H9 (cell line): ENCODE measurements at regions not wholly inside any gene's neighbourhood (a gene's known extent, or its start where the extent isn't known, plus 50 kb on each side); places are given as distances from the start of the nearest gene placed in this dataset.

Source experiments
- DNase-seq: peaks from one replicate; pipeline ENCODE4 v3.0.0-alpha.2; 2017
- H2AFZ ChIP-seq: one replicate; pipeline ENCODE4 v1.6.1; 2013; ENCODE audit warnings: mild to moderate bottlenecking, low read length, control low read depth, moderate library complexity
- H2AK5ac ChIP-seq: 2 replicates; pipeline ENCODE4 v1.6.1; 2013; ENCODE audit warnings: low read length, control low read depth, mixed read lengths; ENCODE audit not compliant: insufficient read length
- H2BK120ac ChIP-seq: one replicate; pipeline ENCODE4 v1.6.1; 2013; ENCODE audit warnings: low read depth, mild to moderate bottlenecking, low read length, control low read depth, inconsistent platforms; ENCODE audit not compliant: poor library complexity, severe bottlenecking
- H2BK12ac ChIP-seq: 2 replicates; pipeline ENCODE4 v1.6.1; 2013; ENCODE audit warnings: low read length, control low read depth, mixed read lengths, low read depth; ENCODE audit not compliant: insufficient read length
- H2BK15ac ChIP-seq: 2 replicates; pipeline ENCODE4 v1.6.1; 2013; ENCODE audit warnings: low read depth, low read length, control low read depth
- H2BK20ac ChIP-seq: one replicate; pipeline ENCODE4 v1.6.1; 2013; ENCODE audit warnings: low read depth, mild to moderate bottlenecking, low read length, control low read depth, inconsistent platforms; ENCODE audit not compliant: poor library complexity, severe bottlenecking
- H2BK5ac ChIP-seq: 2 replicates; pipeline ENCODE4 v1.6.1; 2013; ENCODE audit warnings: low read length, control low read depth, mixed read lengths; ENCODE audit not compliant: insufficient read length
- H3K14ac ChIP-seq: 2 replicates; pipeline ENCODE4 v1.6.1; 2013; ENCODE audit warnings: low read length, control low read depth; ENCODE audit not compliant: insufficient read depth
- H3K18ac ChIP-seq: 2 replicates; pipeline ENCODE4 v1.6.1; 2013; ENCODE audit warnings: low read depth, mild to moderate bottlenecking, mixed read lengths, low read length, control low read depth; ENCODE audit not compliant: insufficient read length
- H3K23ac ChIP-seq: 2 replicates; pipeline ENCODE4 v1.6.1; 2013; ENCODE audit warnings: low read length, control low read depth, mixed read lengths, low read depth; ENCODE audit not compliant: insufficient read length
- H3K23me2 ChIP-seq: 2 replicates; pipeline ENCODE4 v1.6.1; 2013; ENCODE audit warnings: low read depth, mild to moderate bottlenecking, mixed read lengths, low read length, control low read depth; ENCODE audit not compliant: insufficient read length, poor library complexity, severe bottlenecking
- H3K27ac ChIP-seq: 2 replicates; pipeline ENCODE4 v1.5.1; 2013; ENCODE audit warnings: low read length, control low read depth, mixed read lengths, low read depth; ENCODE audit not compliant: insufficient read length
- H3K27me3 ChIP-seq: 2 replicates; pipeline ENCODE4 v1.6.1; 2013; ENCODE audit warnings: low read length, control low read depth, inconsistent platforms; ENCODE audit not compliant: insufficient read depth
- H3K4ac ChIP-seq: 2 replicates; pipeline ENCODE4 v1.6.1; 2013; ENCODE audit warnings: low read depth, mild to moderate bottlenecking, control low read depth, inconsistent platforms, low read length, moderate library complexity
- H3K4me1 ChIP-seq: 2 replicates; pipeline ENCODE4 v1.6.1; 2013; ENCODE audit warnings: low read length, control low read depth, inconsistent platforms; ENCODE audit not compliant: insufficient read depth
- H3K4me2 ChIP-seq: 2 replicates; pipeline ENCODE4 v1.6.1; 2013; ENCODE audit warnings: low read length, control low read depth, mixed read lengths; ENCODE audit not compliant: insufficient read length, insufficient read depth
- H3K56ac ChIP-seq: 2 replicates; pipeline ENCODE4 v1.6.1; 2013; ENCODE audit warnings: low read depth, mild to moderate bottlenecking, mixed read lengths, low read length, control low read depth; ENCODE audit not compliant: insufficient read length
- H3K79me1 ChIP-seq: 2 replicates; pipeline ENCODE4 v1.6.1; 2013; ENCODE audit warnings: low read depth, mild to moderate bottlenecking, moderate library complexity, low read length, control low read depth, inconsistent platforms; ENCODE audit not compliant: insufficient read depth, poor library complexity, severe bottlenecking
- H3K79me2 ChIP-seq: 2 replicates; pipeline ENCODE4 v1.6.1; 2013; ENCODE audit warnings: low read length, control low read depth, inconsistent platforms; ENCODE audit not compliant: insufficient read depth
- H3K9ac ChIP-seq: 2 replicates; pipeline ENCODE4 v1.6.1; 2013; ENCODE audit warnings: low read length, control low read depth, mixed read lengths; ENCODE audit not compliant: insufficient read length; ENCODE audit errors: extremely low read depth
- H3K9me3 ChIP-seq: one replicate; pipeline ENCODE4 v1.6.1; 2013; ENCODE audit warnings: low read depth, low read length, inconsistent platforms; ENCODE audit not compliant: control insufficient read depth
- H3T11ph ChIP-seq: one replicate; pipeline ENCODE4 v1.6.1; 2013; ENCODE audit warnings: mild to moderate bottlenecking, low read length, control low read depth, inconsistent platforms
- H4K20me1 ChIP-seq: one replicate; pipeline ENCODE4 v1.6.1; 2013; ENCODE audit not compliant: control insufficient read depth, insufficient read length, insufficient read depth
- H4K5ac ChIP-seq: 2 replicates; pipeline ENCODE4 v1.6.1; 2013; ENCODE audit warnings: low read depth, mild to moderate bottlenecking, mixed read lengths, low read length, control low read depth; ENCODE audit not compliant: insufficient read length
- H4K8ac ChIP-seq: replicated peaks from 2 replicates; pipeline ENCODE4 v1.6.1; 2013; ENCODE audit warnings: low read length, control low read depth, mixed read lengths, low read depth; ENCODE audit not compliant: insufficient read length
- H4K91ac ChIP-seq: 2 replicates; pipeline ENCODE4 v1.6.1; 2013; ENCODE audit warnings: low read depth, mild to moderate bottlenecking, moderate library complexity, mixed read lengths, low read length, control low read depth; ENCODE audit not compliant: insufficient read length
- H3K27ac Mint-ChIP-seq, 3 experiments: 2 replicates in 2 of 3; 3 replicates in 1 of 3; pipeline ENCODE4 v1.8.0; 2020 to 2021; ENCODE audit warnings: mixed read lengths in 3 of 3, mild to moderate bottlenecking in 1 of 3, moderate library complexity in 1 of 3
- H3K27me3 Mint-ChIP-seq: 2 replicates; pipeline ENCODE4 v1.8.0; 2021; ENCODE audit warnings: low read depth, mild to moderate bottlenecking, moderate library complexity, mixed read lengths
- H3K36me3 Mint-ChIP-seq, 3 experiments: 2 replicates in 2 of 3; 3 replicates in 1 of 3; pipeline ENCODE4 v1.8.0; 2020 to 2021; ENCODE audit warnings: low read depth in 3 of 3, mixed read lengths in 3 of 3; ENCODE audit not compliant: insufficient read depth in 1 of 3
- H3K4me1 Mint-ChIP-seq, 2 experiments: 2 replicates each; pipeline ENCODE4 v1.8.0; 2020; ENCODE audit warnings: mixed read lengths in 2 of 2
- H3K4me3 Mint-ChIP-seq, 2 experiments: 2 replicates in 1 of 2; 3 replicates in 1 of 2; pipeline ENCODE4 v1.8.0; 2020 to 2021; ENCODE audit warnings: mild to moderate bottlenecking in 2 of 2, mixed read lengths in 2 of 2, moderate library complexity in 1 of 2
- H3K9me3 Mint-ChIP-seq, 2 experiments: 2 replicates in 1 of 2; 3 replicates in 1 of 2; pipeline ENCODE4 v1.8.0; 2020; ENCODE audit warnings: mild to moderate bottlenecking in 2 of 2, mixed read lengths in 2 of 2, moderate library complexity in 1 of 2
- WGBS: extraction: QIAGEN DNeasy Blood & Tissue Kit; methylation state at CpG from one replicate; pipeline ENCODE4 v1.1.7; 2013; ENCODE audit warnings: missing lambda C conversion rate, low lambda C conversion rate, mixed read lengths; ENCODE audit not compliant: insufficient read length; ENCODE audit errors: extremely low coverage; 5-methylcytosine and 5-hydroxymethylcytosine counted together
- TF ChIP-seq, protein P1 (sequence below): fragments of 200-600 bp; sonication (generic); conservative IDR thresholded peaks from 3 replicates; pipeline ENCODE4 v1.8.0; 2021; ENCODE audit warnings: antibody characterized with exemption, mild to moderate bottlenecking

GRCh38 chr2:58608146-58608545 lies 367.0 kb upstream of the FANCL start:
- no peak overlapping the region for H3T11ph ChIP-seq
- no peaks in the 10 kb centered on the region for H4K20me1 ChIP-seq
- no peaks in the 10 kb centered on the region for H3K4me1 ChIP-seq
- no peak overlapping the region for H3K18ac ChIP-seq
- no peaks in the 10 kb centered on the region for H3K23me2 ChIP-seq
- H3K4me3 Mint-ChIP-seq = no peak overlapping the region
- H2BK15ac ChIP-seq = no peak overlapping the region
- no peak for DNase-seq
- no peak overlapping the region for H3K23ac ChIP-seq
- H3K79me1 ChIP-seq = no peaks in the 10 kb centered on the region
- H3K9me3 Mint-ChIP-seq = no peaks in the 10 kb centered on the region
- no peak overlapping the region for H3K56ac ChIP-seq
- H3K27ac Mint-ChIP-seq = no peak overlapping the region
- no peaks in the 10 kb centered on the region for H3K79me2 ChIP-seq
- no peak overlapping the region for H3K4ac ChIP-seq
- H3K27me3 ChIP-seq = no peaks in the 10 kb centered on the region
- H3K9ac ChIP-seq = no peak overlapping the region
- H2BK20ac ChIP-seq = no peak overlapping the region
- WGBS = no CpG with 5 or more reads among the region's 1 CpG
- no peak overlapping the region for H2BK5ac ChIP-seq
- no peak overlapping the region for H4K91ac ChIP-seq
- no peak overlapping the region for H3K14ac ChIP-seq
- no peak overlapping the region for H4K8ac ChIP-seq
- H2AK5ac ChIP-seq = no peak overlapping the region
- no peaks in the 10 kb centered on the region for H3K27me3 Mint-ChIP-seq
- H3K4me1 Mint-ChIP-seq = peaks cover 8 to 9% of the 10 kb centered on the region in 2 experiments
- H3K36me3 Mint-ChIP-seq = no peaks in the 10 kb centered on the region
- no peak overlapping the region for H4K5ac ChIP-seq
- H2BK12ac ChIP-seq = no peak overlapping the region
- H2AFZ ChIP-seq = no peak overlapping the region
- no peak overlapping the region for H3K4me2 ChIP-seq
- TF ChIP-seq, protein P1, sequence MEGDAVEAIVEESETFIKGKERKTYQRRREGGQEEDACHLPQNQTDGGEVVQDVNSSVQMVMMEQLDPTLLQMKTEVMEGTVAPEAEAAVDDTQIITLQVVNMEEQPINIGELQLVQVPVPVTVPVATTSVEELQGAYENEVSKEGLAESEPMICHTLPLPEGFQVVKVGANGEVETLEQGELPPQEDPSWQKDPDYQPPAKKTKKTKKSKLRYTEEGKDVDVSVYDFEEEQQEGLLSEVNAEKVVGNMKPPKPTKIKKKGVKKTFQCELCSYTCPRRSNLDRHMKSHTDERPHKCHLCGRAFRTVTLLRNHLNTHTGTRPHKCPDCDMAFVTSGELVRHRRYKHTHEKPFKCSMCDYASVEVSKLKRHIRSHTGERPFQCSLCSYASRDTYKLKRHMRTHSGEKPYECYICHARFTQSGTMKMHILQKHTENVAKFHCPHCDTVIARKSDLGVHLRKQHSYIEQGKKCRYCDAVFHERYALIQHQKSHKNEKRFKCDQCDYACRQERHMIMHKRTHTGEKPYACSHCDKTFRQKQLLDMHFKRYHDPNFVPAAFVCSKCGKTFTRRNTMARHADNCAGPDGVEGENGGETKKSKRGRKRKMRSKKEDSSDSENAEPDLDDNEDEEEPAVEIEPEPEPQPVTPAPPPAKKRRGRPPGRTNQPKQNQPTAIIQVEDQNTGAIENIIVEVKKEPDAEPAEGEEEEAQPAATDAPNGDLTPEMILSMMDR = no peak
- H3K9me3 ChIP-seq = no peaks in the 10 kb centered on the region
- H3K27ac ChIP-seq = no peak overlapping the region
- no peak overlapping the region for H2BK120ac ChIP-seq
